GM18502 (cell line): ENCODE measurements at regions not wholly inside any gene's neighbourhood (a gene's known extent, or its start where the extent isn't known, plus 50 kb on each side); places are given as distances from the start of the nearest gene placed in this dataset.
"Not testable (repeated sequence)": the region's sequence is repeated elsewhere in the genome, so short reads cannot be mapped to it uniquely, and the experiment has no call there.

Experiments used
- ATAC-seq: cut with Tn5 transposase; IDR thresholded peaks from one replicate; pipeline ENCODE4 v1.9.1; 2021; ENCODE audit warnings: mild to moderate bottlenecking; ENCODE audit not compliant: unreplicated experiment, poor library complexity

DNA sequence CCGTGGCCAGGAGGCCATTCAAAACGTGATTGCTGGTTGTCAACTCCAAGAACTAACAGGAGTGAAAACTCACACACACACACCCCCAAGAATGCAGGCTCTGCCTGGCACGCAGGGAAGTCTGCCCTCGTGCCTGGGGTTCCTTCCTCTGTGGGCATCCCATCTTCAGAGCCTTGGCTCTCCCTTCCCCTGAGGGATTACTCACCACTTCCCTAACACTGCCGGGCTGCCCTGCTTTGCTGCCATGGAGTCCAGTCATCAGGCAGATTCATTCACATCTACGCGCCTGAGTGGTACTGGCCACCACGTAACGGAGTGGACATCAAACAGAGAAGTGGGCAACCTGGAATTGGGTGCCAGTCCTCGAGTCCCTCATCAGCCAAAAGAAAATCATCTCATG, 120.7 kb upstream of the TMEM45B start:
- ATAC-seq = no peak

DNA sequence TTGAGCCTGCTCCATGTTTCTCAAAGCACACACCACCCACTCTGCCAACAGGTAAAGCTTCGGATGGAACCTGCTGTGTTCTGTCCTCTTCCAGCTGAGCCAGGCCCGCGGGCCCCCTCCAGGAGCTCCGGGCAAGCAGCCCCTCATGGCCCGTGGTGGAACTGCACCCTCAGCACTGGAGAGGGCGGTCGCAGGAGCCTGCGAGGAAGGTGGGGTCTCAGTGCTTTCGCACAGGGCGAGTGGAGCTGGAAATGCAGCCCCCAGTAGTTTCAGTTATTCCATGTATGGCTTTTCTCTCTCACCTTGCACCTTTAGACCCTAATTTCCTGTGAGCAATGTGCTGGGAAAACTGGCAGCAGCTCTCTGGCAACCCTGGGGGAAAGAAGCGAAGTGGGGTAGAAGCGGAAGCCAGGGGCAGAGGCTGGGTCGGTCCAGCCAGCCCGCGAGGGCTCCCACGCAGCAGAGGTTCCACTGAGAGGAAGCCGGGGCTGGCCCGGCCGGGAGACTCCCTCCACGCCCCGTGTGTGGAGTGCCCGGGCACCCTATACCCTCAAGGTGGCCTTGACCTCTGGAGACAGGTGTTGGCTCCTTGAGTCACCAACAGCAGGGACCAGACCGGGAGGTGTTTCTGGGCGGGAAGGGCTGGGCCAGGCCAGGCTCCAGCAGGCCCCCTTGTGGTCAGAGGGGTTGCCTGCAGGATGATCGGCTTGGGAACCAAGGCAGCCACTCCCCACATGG, 119.9 kb upstream of the TMEM45B start:
- peak; percentile 85 for ATAC-seq

DNA sequence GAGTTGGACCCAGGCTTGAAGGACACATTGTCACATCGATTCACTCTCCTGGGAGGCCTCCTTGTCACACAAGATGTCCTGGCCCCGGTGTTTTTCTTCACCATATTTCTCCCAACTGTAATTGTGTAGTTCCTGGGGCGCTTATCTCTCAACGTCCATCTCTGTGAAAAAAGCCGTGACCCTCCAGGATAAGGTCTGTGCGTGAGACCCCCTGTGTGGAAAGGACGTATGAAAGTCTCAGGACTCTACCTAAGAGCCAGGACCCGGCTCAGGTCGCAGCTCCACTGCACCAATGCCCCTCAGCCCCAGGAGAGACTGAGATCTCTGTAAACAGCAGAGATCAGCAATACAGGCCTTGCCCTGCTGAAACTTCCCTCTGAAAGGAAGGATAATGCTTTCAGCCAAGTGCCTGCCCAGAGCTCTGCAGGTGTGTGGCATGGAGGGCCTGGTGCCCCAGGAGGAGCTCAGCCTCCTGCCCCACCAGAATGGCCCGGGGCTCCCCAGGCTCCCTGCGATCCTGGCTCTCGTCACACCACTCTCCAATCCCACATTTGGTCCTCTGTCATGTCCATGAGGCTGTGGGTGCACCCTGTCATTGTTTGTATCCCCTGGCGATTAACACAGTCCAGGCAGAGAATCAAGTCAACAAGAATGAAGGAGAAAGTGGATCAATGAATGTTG, 119.2 kb upstream of the TMEM45B start:
- no peak for ATAC-seq

DNA sequence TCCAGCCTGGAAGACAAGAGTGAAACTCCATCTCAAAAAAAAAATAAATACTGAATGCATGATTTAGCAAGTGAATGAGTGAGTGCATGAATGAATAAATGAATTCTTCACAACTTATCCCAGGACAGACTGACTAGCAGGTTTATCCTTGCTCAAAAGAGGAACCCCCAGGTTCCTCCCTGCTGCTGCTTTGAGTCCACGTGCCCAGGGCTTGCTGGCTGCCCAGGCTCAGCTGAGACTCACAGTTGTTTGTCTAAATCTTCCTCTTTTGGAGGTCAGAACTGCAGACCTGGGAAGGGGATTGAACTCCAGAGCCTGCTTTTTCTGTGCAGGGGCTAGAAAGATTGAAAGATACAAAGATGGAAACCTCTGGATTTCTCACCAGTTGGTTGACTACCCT, 117.4 kb upstream of the TMEM45B start:
- no peak for ATAC-seq

GRCh38 chr11:129699711-129700304, 115.8 kb upstream of the TMEM45B start:
- no peak for ATAC-seq

- ATAC-seq = no peak
Measured at GRCh38 chr11:129700701-129701100, 114.9 kb upstream of the TMEM45B start.

DNA sequence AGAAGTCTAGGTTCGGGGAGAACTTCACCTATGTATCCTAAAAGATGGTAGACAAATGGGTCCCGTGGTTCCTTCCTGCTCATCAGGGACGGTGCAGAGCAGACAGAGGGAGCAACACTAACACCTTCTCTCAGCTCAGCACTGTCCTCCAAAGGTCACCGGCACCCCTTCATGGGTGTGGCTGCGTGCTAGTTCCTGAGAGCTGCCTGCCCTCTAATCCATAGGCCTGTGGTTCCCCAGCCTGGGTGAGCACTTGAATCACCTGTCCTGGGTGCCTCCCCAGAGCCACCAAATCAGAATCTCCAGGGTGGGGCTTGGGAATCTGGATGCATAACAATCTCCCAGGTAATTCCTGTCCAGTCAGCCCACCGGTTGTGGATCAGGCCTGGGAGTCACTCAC, 113.9 kb upstream of the TMEM45B start:
- no peak for ATAC-seq

GRCh38 chr11:129702410-129703398, 112.9 kb upstream of the TMEM45B start:
- ATAC-seq = no peak

DNA sequence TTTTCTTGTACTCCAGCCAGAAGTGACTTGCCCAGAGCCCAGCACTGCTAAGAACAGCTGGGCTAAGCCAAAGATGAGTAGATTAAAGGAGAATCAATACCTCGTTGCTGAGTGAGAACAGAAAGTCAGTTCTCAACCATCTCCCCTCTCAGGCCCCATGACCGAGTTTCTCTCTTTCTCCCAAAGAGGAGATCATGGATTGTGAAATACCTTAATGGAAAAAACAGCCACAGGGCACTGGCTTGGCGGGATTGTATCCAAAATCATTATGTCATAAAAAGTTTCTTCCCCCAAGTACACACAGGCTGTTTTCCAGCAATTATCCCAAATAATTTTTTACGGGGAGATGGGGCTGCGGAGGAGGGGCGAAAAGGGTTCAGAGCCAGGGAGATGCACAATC, 111.8 kb upstream of the TMEM45B start:
- ATAC-seq = no peak

GRCh38 chr11:129704831-129705230, 110.8 kb upstream of the TMEM45B start:
- ATAC-seq = no peak

- ATAC-seq = no peak
Measured at GRCh38 chr11:129705341-129705740, 110.3 kb upstream of the TMEM45B start.

DNA sequence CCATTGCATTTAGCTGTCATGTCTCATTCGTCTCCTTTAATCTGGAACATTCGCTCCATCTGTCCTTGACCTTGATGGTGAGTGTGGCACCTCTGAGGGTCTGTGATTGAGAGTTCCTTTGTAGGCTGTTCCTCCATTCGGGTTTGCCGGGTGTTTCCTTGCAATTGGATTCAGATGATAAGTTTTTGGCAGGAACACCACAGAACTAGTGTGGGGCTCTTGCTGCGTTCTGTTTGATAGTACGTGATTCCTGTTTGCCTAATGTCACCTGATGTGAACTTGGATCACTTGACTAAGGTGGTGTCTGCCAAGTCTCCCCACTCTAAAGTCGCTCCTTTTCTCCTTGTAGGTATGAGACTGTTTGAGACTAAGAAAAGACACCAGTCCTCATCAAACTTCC, 109.7 kb upstream of the TMEM45B start:
- no peak for ATAC-seq

DNA sequence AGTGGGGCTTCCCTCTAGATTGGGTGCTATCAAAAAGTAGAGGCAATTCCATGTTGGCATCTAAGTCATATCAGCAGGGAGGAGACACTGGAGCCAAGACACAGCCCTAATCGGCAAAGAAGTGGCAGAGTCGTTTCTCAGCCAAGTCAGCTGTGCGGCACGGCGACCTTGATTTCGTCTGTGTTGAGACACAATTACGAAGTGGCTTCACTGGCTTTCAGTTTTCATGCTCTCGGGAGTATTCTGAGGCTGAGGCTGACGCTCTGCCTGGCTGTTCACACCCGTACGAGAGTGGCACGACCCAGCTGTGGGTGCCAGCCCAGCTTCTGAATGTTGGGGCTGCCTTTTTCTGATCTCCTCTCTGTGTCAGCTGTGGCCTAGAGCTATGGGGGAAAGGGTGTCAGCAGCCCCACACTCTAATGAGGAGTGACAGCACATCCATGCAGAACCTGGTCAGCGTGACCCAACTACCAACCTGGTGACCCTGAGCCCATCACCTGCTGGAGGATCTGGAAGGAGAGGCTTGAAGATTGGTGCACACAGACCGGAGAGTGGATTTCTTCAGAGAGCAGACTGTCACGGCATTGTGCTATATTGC, 105.7 kb upstream of the TMEM45B start:
- ATAC-seq = no peak

DNA sequence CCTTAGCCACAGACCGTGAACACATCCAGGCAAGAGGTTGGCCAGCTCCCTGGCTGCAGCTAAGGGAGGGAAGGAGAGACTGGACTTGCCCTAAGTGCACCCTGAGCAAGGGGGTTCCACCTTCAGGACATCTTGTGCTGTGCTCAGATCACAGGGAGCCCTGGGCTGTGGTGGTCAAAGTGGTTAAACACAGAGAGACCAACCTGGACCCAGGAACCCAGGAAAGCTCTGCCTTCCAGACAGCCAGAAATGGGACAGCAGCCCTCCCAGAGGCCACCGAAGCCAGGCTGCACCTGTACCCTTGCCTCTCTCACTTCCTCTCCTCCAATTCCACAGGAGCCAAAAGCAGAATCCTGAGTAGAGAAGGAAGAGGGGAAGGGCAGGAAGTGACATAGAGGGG, 105.2 kb upstream of the TMEM45B start:
- ATAC-seq = no peak

GRCh38 chr11:129711760-129712159, 103.9 kb upstream of the TMEM45B start:
- ATAC-seq = no peak

DNA sequence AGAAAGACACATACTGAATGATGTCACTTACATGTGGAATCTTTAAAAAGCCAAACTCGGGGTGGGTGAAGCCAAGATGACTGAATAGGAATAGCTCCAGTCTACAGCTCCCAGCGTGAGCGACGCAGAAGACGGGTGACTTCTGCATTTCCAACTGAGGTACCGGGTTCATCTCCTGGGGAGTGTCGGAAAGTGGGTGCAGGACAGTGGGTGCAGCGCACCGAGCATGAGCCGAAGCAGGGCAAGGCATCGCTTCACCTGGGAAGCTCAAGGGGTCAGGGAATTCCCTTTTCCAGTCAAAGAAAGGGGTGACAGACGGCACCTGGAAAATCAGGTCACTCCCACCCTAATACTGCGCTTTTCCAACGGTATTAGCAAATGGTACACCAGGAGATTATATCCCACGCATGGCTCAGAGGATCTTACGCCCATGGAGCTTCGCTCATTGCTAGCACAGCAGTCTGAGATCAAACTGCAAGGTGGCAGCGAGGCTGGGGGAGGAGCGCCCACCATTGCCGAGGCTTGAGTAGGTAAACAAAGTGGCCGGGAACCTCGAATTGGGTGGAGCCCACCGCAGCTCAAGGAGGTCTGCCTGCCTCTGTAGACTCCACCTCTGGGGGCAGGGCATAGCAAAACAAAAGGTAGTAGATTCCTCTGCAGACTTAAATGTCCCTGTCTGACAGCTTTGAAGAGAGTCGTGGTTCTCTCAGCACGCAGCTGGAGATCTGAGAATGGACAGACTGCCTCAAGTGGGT, 103.0 kb upstream of the TMEM45B start:
- not testable (repeated sequence) for ATAC-seq

DNA sequence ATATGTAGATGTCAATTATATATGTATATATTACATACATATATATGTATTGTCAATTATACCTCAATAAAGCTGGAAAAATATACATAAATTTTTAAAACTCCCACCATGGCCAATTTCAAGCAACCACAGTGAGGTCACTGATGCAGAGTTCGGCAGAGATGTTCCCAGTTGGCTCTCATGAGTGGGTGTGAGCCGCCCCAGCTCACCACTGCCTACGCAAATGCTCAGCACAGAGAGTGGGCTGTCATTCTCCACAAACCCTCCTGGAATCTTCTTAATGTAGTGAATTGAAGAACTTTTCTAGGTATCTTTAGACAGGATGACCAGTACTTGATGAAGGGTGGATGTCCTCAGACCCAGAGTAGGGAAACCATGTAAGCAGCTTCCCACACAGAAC, 96.6 kb upstream of the TMEM45B start:
- no peak for ATAC-seq

- ATAC-seq = no peak
Measured at GRCh38 chr11:129720156-129720555, 95.5 kb upstream of the TMEM45B start.

- no peak for ATAC-seq
Measured at GRCh38 chr11:129720994-129721393, 94.7 kb upstream of the TMEM45B start.
